ENCODE measurements at regions not wholly inside any gene's neighbourhood (a gene's known extent, or its start where the extent isn't known, plus 50 kb on each side); places are given as distances from the start of the nearest gene placed in this dataset.
A peak's percentile ranks its signal among the peaks of the same experiment; 100 is the strongest.
"Not testable (repeated sequence)": the region's sequence is repeated elsewhere in the genome, so short reads cannot be mapped to it uniquely, and the experiment has no call there.

DNA sequence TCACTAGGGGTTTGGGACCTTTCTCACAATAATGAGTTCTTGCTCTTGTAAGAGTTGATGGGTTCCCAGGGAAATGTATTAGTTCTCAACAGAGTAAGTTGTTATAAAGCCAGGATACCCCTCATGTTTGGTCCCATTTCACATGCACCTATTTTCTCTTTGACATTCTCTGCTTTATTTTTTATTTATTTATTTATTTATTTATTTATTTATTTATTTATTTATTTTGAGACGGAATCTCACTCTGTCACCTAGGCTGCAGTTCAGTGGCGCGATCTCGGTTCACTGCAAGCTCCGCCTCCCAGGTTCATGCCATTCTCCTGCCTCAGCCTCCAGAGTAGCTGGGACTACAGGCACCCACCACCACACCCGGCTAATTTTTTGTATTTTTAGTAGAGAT lies 52.2 kb downstream of the ACTRT1 start:
- not testable (repeated sequence) for DNase-seq (ENCODE audit: low read depth); H3K4me3 ChIP-seq (ENCODE audit: low read length)

DNA sequence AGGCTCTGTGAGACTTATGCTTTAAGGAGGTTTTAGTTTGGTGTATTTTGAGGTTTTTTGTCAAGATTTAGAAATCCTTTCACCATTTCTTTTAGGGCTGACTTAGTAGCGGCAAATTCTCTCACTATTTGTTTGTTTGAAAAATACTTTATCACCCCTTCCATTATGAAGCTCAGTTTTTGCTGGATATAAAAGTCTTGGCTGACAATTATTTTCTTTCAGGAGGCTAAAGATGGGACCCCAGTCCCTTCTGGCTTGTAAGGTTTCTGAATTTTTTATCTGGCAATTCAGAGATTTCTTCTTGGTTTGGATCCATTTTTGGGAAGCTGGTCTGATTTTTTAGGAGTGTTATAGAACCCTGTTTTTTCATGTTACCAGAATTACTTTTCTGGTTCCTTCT lies 88.5 kb downstream of the ACTRT1 start:
- no peak for DNase-seq (ENCODE audit: low read depth)
- TF ChIP-seq, protein P1, sequence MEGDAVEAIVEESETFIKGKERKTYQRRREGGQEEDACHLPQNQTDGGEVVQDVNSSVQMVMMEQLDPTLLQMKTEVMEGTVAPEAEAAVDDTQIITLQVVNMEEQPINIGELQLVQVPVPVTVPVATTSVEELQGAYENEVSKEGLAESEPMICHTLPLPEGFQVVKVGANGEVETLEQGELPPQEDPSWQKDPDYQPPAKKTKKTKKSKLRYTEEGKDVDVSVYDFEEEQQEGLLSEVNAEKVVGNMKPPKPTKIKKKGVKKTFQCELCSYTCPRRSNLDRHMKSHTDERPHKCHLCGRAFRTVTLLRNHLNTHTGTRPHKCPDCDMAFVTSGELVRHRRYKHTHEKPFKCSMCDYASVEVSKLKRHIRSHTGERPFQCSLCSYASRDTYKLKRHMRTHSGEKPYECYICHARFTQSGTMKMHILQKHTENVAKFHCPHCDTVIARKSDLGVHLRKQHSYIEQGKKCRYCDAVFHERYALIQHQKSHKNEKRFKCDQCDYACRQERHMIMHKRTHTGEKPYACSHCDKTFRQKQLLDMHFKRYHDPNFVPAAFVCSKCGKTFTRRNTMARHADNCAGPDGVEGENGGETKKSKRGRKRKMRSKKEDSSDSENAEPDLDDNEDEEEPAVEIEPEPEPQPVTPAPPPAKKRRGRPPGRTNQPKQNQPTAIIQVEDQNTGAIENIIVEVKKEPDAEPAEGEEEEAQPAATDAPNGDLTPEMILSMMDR (IDR thresholded peaks at IDR 0.05; ENCODE audit: insufficient read depth, low read depth, low read length, missing control alignments): no peak
- H3K4me3 ChIP-seq (ENCODE audit: low read length): no peak overlapping the region

DNA sequence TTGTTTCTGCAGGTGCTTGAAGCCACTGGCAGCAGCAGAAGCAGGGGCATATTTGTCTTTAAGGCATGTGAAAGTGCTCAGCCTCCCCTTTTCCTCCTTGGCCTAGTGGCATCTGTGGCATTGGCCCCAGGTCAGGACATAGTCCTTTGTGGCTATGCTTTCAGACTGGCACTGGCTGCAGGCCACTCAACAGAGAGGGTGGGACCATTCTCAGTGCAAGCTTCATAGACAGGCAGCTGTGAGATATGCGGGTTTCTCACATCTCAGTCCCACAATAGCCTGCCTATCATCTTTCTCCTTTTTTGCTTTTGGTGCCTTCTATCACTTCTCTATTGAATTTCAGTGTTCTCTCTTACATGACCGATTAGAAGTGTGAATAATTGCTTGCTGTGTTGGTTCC lies 104.8 kb downstream of the ACTRT1 start:
- TF ChIP-seq, protein P1 (IDR thresholded peaks at IDR 0.05; ENCODE audit: insufficient read depth, low read depth, low read length, missing control alignments): no peak
- DNase-seq (ENCODE audit: low read depth): no peak
- H3K4me3 ChIP-seq (ENCODE audit: low read length): no peak overlapping the region

DNA sequence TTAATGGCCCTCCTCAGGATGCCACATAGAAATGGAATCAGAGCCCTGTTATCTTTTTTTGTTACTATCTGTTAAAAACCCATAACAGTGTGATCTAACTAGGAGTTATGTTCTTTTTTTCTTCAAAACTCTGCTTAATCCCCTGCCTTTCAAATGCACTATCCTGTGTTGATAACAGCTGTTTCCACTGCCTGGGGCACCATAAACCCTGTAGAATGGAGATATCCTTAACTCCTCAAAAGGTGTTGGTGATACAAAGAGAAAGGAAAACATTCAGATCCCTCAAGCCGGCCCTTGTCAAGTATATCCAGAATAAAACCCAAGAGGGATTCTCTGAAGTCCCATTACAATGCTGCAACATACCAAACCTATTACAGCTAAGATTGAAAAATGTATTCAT lies 108.6 kb downstream of the ACTRT1 start:
- no peak for DNase-seq (ENCODE audit: low read depth)
- H3K4me3 ChIP-seq (ENCODE audit: low read length): no peak overlapping the region
- TF ChIP-seq, protein P1 (IDR thresholded peaks at IDR 0.05; ENCODE audit: insufficient read depth, low read depth, low read length, missing control alignments): no peak

DNA sequence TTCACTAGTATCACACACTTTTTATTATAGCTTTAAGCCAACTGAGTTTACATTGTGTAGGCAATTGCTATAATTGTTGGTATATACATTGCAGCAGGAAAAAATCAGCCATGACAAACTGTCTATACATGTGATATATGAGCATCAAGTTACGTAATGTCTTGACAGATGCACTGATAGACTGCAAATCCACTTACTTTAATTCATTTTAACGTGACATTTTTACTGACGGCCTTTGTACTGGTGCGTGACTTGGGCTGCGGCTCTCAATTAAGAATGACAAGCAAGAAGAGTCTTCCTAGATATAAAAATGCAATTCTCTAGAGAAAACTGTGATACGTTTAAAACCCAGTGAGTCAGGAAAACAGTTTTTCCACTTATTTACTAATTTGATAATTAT lies 143.8 kb downstream of the ACTRT1 start:
- TF ChIP-seq, protein P1 (IDR thresholded peaks at IDR 0.05; ENCODE audit: insufficient read depth, low read depth, low read length, missing control alignments): no peak
- no peak overlapping the region for H3K4me3 ChIP-seq (ENCODE audit: low read length)
- no peak for DNase-seq (ENCODE audit: low read depth)

DNA sequence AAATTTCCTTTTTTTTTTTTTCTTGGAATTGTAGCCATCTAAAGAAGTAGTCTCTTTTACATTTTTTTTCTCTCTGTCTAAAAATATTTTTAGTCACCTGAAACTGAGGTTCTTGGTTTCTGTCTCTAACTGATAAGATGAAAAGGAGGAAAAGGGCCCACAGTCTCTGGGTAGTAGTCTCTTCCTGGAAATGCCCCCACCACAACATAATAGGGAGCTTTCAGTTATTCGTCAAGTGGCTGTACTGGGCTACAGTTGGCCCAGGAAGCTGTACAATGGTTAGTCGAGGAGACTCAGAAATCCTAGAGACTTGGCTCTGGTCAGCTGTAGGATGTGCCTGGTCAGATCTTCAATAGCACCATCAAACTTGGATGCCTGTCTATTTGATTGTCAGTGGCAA lies 163.4 kb downstream of the ACTRT1 start:
- DNase-seq (ENCODE audit: low read depth): no peak
- TF ChIP-seq, protein P1 (IDR thresholded peaks at IDR 0.05; ENCODE audit: insufficient read depth, low read depth, low read length, missing control alignments): no peak
- no peak overlapping the region for H3K4me3 ChIP-seq (ENCODE audit: low read length)

DNA sequence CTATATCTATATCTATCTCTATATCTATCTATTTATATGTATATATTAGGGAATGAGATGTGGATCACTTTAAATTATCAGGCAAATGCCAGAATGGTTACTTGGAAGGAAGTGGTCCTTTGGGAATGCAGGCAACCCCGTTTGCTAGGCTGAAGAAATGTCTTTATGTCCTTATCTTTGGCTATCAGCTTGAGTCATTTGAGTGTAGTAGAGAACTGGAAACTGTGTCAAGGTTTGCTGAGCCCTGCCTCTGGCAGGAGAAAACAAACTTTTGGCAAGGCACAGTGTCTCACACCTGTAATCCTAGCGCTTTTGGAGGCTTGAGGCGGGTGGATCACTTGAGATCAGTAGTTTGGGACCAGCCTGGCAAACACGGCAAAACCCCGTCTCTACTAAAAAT lies 167.3 kb downstream of the ACTRT1 start:
- no peak overlapping the region for H3K4me3 ChIP-seq (ENCODE audit: low read length)
- TF ChIP-seq, protein P1 (IDR thresholded peaks at IDR 0.05; ENCODE audit: insufficient read depth, low read depth, low read length, missing control alignments): no peak
- DNase-seq (ENCODE audit: low read depth): no peak

DNA sequence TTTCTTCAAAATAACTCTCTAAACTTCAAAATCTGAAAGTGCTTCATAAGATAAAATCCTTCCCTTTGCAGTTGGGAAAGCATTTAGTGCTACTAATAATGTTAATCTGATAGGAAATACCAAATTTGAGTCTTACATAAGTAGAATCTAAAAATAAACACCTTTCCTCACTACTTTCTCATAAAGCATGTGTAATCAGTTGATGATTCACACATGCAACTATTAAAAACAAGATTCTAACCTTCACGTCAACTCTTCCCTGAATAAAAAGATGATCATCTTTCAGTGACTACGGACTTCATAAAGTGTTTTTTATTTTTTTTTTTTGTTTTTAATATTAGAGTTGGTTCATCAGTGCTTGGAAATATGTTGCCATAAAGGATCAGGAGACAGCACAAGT lies 172.6 kb downstream of the ACTRT1 start:
- TF ChIP-seq, protein P1 (IDR thresholded peaks at IDR 0.05; ENCODE audit: insufficient read depth, low read depth, low read length, missing control alignments): no peak
- DNase-seq (ENCODE audit: low read depth): peak; percentile 1
- no peak overlapping the region for H3K4me3 ChIP-seq (ENCODE audit: low read length)

Measured in epithelial cell of esophagus (primary cell).